HG03469 (cell line): ENCODE measurements at regions not wholly inside any gene's neighbourhood (a gene's known extent, or its start where the extent isn't known, plus 50 kb on each side); places are given as distances from the start of the nearest gene placed in this dataset.

Experiments
- ATAC-seq: cut with Tn5 transposase; IDR thresholded peaks from one replicate; pipeline ENCODE4 v1.9.1; 2021; ENCODE audit warnings: mild to moderate bottlenecking, moderate library complexity, moderate number of reproducible peaks; ENCODE audit not compliant: unreplicated experiment

DNA sequence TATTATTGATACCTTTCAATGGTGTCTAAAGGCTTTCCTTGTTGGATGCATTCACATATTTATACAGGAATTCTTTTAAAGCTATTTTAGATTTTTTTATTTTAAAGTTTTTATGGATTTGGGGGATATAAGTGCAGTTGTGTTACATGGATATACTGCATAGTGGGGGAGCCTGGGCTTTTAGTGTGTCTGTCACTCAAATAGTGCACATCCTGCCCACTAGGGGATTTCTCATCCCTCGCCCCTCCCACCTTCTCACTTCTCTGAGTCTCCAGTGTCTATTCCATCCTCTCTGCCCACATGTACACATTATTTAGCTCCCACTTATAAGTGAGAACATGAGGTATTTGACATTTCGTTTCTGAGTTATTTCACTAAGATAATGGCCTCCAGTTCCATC lies 154.0 kb upstream of the MKI67 start:
- no peak for ATAC-seq

DNA sequence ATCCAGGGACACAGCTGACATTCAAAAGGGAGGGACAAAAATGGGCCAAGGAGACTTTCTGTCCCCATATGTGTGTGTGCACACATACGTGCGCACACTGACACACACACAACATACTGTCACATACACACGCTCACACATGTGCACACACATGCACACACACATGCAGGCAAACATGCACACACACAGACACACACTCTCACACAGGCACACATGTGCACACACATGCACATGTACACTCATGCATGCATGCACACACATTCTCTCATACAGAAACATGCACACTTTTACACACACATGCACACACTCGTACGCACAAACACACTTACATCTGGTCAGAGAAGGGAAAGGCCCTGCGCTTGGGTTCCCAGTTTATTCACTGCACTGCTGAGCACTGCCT lies 155.1 kb upstream of the MKI67 start:
- no peak for ATAC-seq

DNA sequence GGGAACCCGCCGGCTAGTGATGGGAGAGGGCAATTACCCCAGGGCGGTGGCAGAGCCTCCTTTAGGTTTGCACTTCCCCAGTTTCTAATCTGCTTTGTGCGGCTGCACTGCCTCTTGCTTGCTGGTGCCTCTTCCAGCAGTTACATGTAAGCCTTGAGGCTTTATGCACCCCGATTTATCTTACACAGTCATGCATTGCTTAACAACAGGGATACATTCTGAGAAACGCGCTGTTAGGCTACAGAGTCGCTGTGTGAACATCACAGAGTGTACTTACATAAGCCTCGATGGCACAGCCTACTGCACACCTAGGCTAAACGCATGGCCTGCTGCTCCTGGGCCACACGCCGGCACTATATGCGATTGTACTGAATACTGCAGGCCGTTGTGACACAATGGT lies 155.6 kb upstream of the MKI67 start:
- no peak for ATAC-seq

DNA sequence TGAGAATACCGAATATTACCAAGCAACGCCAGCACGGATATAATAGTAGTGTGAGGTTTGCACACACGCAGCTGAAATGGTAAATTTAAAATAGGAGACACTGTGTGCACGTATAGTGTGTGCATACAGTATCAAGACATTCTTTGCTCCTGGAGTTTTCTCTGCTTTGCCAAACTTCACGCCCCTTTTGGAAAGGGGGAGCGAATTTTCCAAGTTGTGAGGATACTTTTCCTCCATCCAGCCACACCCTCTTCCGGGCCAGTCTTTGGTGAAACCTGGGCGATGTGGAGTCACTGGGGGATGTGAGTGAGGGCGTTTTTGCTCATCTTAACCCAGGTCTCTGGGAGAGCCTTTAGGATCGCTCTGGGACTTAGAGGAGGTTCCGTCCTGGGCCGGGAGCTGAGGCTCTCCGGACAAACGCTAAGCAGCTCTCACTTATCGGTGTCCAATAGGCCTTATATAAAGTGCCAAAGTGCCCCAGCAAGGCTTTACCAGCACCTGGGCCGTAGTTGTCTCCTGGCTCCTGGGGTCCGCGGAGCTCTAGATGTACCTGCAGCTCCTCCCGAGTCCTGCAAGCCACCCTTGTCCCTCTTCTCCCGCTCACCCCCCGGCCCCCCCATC lies 160.0 kb upstream of the MKI67 start:
- no peak for ATAC-seq

GRCh38 chr10:128286762-128287500 lies 160.7 kb upstream of the MKI67 start:
- no peak for ATAC-seq

DNA sequence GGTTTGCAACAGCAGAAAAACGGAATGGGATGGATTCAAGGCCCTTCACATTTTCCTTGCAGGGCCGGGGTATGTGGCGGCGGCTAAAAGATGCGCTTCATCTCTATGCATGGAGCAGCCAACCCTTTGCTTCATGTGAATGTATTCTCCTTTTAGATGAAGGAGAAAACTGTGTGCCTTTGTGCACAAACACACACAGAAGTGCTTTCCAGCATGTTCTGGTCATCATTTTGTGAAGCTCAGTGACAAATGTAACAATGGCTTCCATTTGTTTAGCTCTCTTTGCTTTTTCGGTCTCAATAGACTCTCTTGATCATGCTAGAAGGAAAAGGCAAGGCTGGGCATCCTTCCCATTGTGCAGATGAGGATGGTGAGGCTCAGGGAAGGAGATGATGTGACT lies 161.7 kb upstream of the MKI67 start:
- no peak for ATAC-seq

DNA sequence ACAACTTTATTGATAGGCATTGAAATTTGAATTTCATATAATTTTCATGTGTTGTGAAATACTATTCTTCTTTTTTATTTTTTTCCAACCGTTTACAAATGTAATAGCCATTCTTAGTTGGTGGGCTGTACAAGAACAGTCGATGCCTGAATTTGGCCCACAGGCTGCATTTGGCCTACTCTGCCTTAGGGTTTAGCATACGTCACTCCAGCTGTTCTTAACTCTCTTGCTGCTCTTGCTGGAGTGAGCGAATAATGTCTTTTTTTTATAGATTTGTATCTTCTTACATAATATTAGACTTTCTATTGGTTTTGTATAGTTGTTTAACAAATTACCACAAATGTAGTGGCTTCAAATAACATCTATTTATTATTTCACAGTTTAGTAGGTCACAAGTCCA lies 163.4 kb upstream of the MKI67 start:
- no peak for ATAC-seq

GRCh38 chr10:128295003-128295402 lies 168.8 kb upstream of the MKI67 start:
- no peak for ATAC-seq

DNA sequence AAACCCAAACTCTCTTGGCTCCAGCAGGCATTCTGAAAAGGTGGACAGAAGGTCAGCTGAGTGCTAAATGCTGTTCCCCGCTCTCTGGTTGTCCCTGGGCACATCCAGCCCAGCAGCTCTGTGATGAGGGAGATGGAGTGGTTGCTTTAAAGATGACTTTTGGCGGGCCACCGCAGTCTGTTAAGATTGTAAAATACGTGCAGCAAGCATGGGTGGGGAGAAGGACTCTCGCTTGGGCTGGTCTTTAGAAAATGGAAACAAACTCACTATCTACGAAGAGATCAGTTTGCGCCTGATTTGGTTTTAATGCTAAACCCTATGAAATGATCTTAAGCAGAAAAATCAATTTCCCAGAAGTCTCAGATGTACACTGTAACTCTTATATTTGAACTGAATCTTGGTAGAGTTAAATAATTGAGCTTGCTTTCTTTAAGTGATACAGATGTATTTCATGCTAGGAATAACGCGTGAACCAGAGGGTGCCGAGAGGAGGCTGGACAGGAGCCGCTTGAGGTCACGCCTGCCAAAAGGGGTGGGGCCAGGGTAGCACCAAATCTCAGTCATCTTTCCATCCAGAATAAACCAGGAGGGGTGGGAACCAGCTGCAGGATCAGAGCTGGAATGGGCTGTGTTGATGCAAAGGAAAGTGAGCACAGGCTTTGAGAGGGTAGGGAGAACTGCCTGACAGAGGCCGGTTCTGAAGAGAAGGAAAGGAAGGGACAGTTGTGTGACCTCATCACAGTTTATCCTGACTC lies 170.2 kb upstream of the MKI67 start:
- no peak for ATAC-seq

DNA sequence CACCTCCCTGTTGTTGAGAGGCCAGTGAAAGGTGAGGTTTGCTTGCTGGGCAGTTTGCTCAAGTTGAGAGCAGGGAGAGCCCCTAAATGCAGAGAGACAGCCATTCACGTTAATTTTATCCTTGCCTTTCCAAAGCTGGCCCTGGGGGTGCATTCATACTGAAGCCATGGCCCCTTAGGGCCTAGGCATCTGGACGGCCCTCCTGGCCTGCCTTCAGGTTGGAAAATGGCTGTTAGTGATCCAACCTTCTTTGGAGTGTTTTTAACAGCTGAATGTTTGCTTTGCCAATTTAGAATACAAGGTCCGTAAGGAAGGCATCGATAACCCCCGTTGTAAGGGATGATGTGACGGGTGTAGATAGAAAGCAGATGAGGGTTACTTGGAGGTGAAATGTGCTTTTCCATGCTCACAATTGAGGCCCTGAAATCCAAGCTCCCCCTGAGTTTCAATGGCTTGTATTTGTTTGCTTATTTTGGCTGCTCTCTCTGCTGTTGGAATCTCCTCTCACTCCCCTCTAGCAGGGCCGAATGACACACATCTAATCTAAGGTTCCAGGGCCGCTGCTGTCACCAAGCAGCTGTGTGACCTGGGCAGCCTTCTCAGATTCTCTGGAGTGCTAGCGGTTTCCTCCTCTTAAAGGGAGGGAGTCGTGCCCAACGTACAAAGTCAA lies 171.6 kb upstream of the MKI67 start:
- no peak for ATAC-seq

GRCh38 chr10:128298587-128298986 lies 172.4 kb upstream of the MKI67 start:
- no peak for ATAC-seq

DNA sequence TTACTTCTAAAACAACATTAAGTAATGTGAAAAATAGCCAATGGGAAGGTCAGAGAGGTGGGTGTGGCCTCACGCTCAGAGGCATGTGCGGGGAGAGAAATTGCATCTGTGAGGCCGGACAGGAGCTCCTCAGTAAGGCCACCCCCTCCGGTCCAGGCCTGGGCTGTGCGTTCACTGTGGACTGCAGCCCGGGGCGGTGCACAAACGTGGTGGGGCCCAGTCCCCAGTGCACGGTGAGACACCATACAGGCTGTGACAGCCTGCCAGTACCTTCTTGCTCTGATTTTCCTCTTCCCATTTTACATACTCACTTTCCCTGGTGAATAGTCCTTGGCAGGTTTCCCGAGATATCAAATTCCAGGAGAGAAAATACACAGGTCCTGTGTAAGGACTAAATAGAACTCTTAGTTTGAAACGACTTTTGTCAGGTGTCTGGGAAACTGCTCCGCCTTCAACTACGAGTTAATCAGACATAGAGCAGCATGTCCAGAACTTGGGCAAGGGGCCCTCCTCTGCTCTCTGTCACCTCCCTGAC lies 174.1 kb upstream of the MKI67 start:
- ATAC-seq = no peak

DNA sequence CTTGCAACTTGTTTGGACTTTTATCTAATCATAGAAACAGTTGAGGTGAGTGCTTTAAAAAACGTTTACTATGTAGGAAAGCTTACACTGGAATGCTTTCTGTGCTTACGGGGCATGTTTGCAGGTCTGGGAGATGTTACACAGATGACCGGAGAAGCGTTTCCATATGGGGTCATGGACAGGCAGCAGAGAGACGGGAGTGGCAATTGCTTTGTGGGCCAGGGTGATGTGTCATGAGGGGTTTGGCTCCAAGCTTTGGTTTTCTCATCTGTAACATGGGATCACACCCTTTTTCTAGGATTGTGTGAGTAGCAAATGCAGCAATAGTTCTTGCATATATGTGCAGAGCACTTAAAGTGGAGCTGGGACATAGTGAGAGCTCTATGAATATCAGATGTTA lies 174.8 kb upstream of the MKI67 start:
- ATAC-seq = no peak

DNA sequence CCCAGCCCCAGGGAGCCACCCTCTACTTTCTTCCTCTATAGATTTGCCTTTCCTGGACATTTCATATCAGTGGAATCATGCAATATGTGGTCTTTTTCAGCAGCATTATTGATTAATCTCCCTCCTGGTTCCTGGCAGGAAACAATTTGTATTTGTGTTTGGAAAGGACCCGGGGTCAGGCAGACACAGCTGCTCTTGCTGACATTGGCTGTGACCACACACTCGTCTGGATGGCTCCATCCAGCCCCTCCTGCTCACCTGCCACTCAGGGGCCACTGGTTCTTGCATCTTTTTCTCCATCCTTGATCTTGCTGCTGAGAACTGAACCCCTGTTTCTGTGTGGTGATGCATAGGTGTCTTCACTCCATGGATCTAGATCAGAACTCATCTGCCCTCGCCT lies 176.6 kb upstream of the MKI67 start:
- no peak for ATAC-seq

DNA sequence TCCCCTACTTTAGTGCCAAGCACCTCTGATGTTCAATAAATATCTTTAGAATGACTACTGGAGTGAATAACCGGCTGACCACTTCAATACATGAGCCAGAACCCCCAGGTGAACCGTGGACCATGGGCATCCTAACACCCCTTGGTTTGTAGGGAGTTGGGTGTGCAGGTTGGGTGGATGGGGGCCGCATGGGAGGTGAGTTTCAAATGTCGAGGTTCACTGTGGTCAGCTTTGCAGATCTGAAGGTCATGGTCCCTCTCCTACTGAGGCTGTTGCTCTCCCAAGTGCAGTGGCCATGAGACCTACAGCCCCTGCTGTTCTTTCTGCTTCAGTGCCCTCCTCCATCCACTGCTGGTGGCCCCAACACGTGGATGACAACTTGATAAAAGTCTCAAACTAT lies 178.0 kb upstream of the MKI67 start:
- ATAC-seq = no peak

GRCh38 chr10:128305601-128306345 lies 179.6 kb upstream of the MKI67 start:
- ATAC-seq = no peak

DNA sequence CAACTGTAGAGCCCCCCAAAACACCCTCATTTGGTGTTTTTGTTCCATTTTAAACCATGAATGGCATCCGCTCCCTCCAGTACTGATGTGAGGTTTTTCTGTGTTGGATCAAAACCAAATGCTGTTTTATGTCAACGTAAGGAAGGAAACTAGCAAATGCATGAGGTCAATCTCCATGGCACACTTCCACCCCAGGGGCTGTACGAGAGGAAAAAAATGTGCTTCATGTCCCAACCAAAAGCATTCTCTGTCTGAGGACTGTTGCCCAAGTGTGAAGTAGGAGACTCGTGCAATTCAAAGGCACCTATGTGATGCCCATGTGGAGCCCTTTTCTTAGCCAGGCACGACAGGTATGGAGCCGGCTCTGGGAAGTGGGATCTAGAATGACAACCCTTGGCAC lies 180.3 kb upstream of the MKI67 start:
- no peak for ATAC-seq

GRCh38 chr10:128306966-128307365 lies 180.7 kb upstream of the MKI67 start:
- ATAC-seq = no peak

DNA sequence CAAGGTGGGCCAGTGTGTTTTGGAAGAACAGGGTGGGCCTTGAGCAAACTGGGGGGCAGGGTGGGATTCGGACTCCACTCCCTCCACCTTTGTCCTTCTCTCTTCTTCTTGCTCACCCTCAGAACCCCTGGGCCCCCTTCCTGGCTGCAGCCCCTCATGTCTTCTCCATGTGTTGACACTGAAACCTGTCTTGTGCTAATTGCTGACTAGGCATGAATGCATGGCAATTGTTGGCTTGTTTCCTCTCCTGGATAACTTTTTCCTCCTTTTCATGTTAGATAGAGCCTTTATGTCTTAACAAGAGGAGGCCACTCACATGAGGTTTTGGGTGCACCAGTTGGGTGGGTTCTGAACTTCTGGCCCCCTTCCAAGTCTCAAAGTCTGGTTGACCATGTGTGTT lies 181.6 kb upstream of the MKI67 start:
- ATAC-seq = no peak

GRCh38 chr10:128310971-128311658 lies 184.9 kb upstream of the MKI67 start:
- ATAC-seq = no peak
